Breast epithelium (tissue), 3 donors: ENCODE measurements at regions not wholly inside any gene's neighbourhood (a gene's known extent, or its start where the extent isn't known, plus 50 kb on each side); places are given as distances from the start of the nearest gene placed in this dataset.

Experiments used
- CTCF ChIP-seq, 3 donors: fragments of 450-650 bp; IDR thresholded peaks; one replicate each; pipeline ENCODE4 v1.5.1; 2016 to 2017; ENCODE audit warnings: antibody characterized with exemption in 3 of 3, mild to moderate bottlenecking in 3 of 3, moderate library complexity in 3 of 3
- POLR2AphosphoS5 ChIP-seq, 3 donors: sonication (generic); formaldehyde crosslinking; IDR thresholded peaks; one replicate each; pipeline ENCODE4 v1.6.1; 2017; ENCODE audit warnings: antibody characterized with exemption in 3 of 3

GRCh38 chr18:44229693-44230108 lies 451.0 kb upstream of the SETBP1 start:
- TF ChIP-seq CTCF (IDR thresholded peaks at IDR 0.05) (no peak), POLR2AphosphoS5 (IDR thresholded peaks at IDR 0.05) (peak in 2 of 3 donors; percentile 33 to 77)
